ENCODE measurements at regions not wholly inside any gene's neighbourhood (a gene's known extent, or its start where the extent isn't known, plus 50 kb on each side); places are given as distances from the start of the nearest gene placed in this dataset.
"Not testable (repeated sequence)": the region's sequence is repeated elsewhere in the genome, so short reads cannot be mapped to it uniquely, and the experiment has no call there.

- not testable (repeated sequence) for TF ChIP-seq CTCF (IDR thresholded peaks at IDR 0.05; ENCODE audit: insufficient read depth, low read depth, low read length); EZH2 (IDR thresholded peaks at IDR 0.05; ENCODE audit: insufficient read depth, low read length)
Observed at GRCh38 chr7:6924523-6924922, 98.4 kb upstream of the CCZ1B start.

Data from astrocyte (in vitro differentiated cells and primary cell).